NCI-H460 (cell line): ENCODE measurements at regions not wholly inside any gene's neighbourhood (a gene's known extent, or its start where the extent isn't known, plus 50 kb on each side); places are given as distances from the start of the nearest gene placed in this dataset.

Experiments
- DNase-seq: peaks from one replicate; pipeline ENCODE4 v3.0.0-alpha.2; 2016; ENCODE audit warnings: low read depth; ENCODE audit errors: extremely low read depth

- no peak for DNase-seq
These were observed 522.3 kb upstream of the LUZP2 start for GRCh38 chr11:23974601-23975000.

- DNase-seq: no peak
These were observed 520.4 kb upstream of the LUZP2 start for GRCh38 chr11:23976426-23976825.

GRCh38 chr11:23976841-23977271 lies 520.0 kb upstream of the LUZP2 start:
- DNase-seq: no peak

- DNase-seq: no peak
These were observed 508.4 kb upstream of the LUZP2 start for GRCh38 chr11:23988381-23989006.

GRCh38 chr11:23990346-23991164 lies 506.3 kb upstream of the LUZP2 start:
- no peak for DNase-seq

GRCh38 chr11:23991165-23991539 lies 505.7 kb upstream of the LUZP2 start:
- DNase-seq: no peak

GRCh38 chr11:23995891-23996290 lies 501.0 kb upstream of the LUZP2 start:
- no peak for DNase-seq

GRCh38 chr11:23997356-23997755 lies 499.5 kb upstream of the LUZP2 start:
- no peak for DNase-seq

GRCh38 chr11:24005202-24005876 lies 491.5 kb upstream of the LUZP2 start:
- DNase-seq: no peak

- no peak for DNase-seq
These were observed 453.0 kb upstream of the LUZP2 start for GRCh38 chr11:24043842-24044241.

GRCh38 chr11:24046731-24047130 lies 450.1 kb upstream of the LUZP2 start:
- DNase-seq: no peak

GRCh38 chr11:24056051-24056450 lies 440.8 kb upstream of the LUZP2 start:
- DNase-seq: no peak

- no peak for DNase-seq
These were observed 436.7 kb upstream of the LUZP2 start for GRCh38 chr11:24060125-24060524.

GRCh38 chr11:24064309-24064903 lies 432.4 kb upstream of the LUZP2 start:
- no peak for DNase-seq

GRCh38 chr11:24068197-24068596 lies 428.7 kb upstream of the LUZP2 start:
- DNase-seq: no peak

- no peak for DNase-seq
These were observed 426.4 kb upstream of the LUZP2 start for GRCh38 chr11:24070435-24070834.

- no peak for DNase-seq
These were observed 418.8 kb upstream of the LUZP2 start for GRCh38 chr11:24078018-24078417.

- no peak for DNase-seq
These were observed 414.6 kb upstream of the LUZP2 start for GRCh38 chr11:24082241-24082640.

- no peak for DNase-seq
These were observed 414.0 kb upstream of the LUZP2 start for GRCh38 chr11:24082860-24083259.

GRCh38 chr11:24084956-24085355 lies 411.9 kb upstream of the LUZP2 start:
- DNase-seq: no peak

- DNase-seq: no peak
These were observed 409.9 kb upstream of the LUZP2 start for GRCh38 chr11:24086921-24087320.
